C4-2B (cell line): ENCODE measurements at regions not wholly inside any gene's neighbourhood (a gene's known extent, or its start where the extent isn't known, plus 50 kb on each side); places are given as distances from the start of the nearest gene placed in this dataset.

Experiments
- H3K27ac ChIP-seq: fragments of 450-650 bp; 2 replicates; pipeline ENCODE4 v1.5.1; 2017
- ZFX ChIP-seq: fragments of 450-650 bp; IDR thresholded peaks from 2 replicates; pipeline ENCODE4 v1.6.1; 2017
- TF ChIP-seq, protein P1 (sequence below): fragments of 450-650 bp; conservative IDR thresholded peaks from 2 replicates; pipeline ENCODE4 v1.5.1; 2017; ENCODE audit warnings: mild to moderate bottlenecking

DNA sequence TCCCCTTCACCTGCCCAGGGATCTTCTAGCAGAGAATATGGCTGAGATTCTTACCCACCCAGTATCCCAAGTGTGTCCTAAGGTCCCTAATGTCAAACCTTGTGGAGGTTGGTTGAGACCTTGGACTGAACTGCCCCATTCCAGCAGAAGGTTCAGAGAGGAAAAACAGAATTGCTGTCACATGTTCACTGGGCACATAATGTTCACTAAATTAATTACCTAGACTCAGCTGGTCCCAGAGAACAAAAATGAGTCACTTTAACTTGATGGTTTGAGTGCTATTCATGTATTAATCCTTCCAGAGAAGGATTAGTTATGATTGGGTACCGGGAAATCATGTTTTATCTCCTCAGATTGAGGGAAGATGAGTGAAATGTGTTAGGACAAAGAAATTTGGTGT lies 171.3 kb upstream of the GADL1 start:
- H3K27ac ChIP-seq: no peak overlapping the region
- TF ChIP-seq, protein P1, sequence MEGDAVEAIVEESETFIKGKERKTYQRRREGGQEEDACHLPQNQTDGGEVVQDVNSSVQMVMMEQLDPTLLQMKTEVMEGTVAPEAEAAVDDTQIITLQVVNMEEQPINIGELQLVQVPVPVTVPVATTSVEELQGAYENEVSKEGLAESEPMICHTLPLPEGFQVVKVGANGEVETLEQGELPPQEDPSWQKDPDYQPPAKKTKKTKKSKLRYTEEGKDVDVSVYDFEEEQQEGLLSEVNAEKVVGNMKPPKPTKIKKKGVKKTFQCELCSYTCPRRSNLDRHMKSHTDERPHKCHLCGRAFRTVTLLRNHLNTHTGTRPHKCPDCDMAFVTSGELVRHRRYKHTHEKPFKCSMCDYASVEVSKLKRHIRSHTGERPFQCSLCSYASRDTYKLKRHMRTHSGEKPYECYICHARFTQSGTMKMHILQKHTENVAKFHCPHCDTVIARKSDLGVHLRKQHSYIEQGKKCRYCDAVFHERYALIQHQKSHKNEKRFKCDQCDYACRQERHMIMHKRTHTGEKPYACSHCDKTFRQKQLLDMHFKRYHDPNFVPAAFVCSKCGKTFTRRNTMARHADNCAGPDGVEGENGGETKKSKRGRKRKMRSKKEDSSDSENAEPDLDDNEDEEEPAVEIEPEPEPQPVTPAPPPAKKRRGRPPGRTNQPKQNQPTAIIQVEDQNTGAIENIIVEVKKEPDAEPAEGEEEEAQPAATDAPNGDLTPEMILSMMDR: no peak
- TF ChIP-seq ZFX: no peak

DNA sequence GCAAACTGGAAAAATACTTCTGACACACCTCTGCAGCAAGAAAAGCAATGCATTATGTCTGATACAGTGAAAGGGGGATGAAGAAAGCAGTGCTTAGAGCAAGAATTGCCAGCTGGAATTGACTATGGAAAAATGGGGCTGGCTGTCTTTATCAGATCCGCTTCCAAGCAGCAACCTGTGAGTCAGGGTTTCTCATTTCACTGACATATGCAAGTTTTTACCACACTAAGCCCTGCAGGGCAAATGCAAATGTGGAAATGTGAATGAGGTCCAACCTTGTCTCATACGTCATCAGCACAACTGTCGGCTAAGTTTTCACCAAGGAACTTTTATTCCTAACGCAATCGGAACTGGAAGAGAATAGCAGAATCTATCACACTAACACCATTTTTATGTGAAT lies 172.5 kb upstream of the GADL1 start:
- TF ChIP-seq ZFX: no peak
- TF ChIP-seq, protein P1: no peak
- no peak overlapping the region for H3K27ac ChIP-seq

DNA sequence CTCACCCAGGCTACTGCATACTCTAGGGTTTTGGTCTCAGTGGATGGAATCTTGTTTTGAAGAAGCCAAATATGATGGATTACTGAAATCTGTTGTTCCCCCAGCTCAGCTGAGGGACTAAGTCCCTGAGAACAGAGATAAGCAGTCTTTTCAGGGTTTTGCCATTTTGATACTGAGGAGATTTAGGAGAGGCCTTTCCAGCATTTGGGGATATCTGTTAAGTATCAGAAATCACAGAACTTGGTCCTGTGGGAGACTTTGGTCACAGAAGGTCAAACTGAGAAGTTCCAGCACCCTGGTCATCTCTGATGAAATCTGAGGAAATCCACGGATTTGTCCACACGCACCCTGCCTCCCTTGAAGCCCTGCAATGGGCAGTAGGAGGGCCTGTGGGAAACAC lies 181.0 kb upstream of the GADL1 start:
- no peak for TF ChIP-seq ZFX
- TF ChIP-seq, protein P1: no peak
- H3K27ac ChIP-seq: no peak overlapping the region

DNA sequence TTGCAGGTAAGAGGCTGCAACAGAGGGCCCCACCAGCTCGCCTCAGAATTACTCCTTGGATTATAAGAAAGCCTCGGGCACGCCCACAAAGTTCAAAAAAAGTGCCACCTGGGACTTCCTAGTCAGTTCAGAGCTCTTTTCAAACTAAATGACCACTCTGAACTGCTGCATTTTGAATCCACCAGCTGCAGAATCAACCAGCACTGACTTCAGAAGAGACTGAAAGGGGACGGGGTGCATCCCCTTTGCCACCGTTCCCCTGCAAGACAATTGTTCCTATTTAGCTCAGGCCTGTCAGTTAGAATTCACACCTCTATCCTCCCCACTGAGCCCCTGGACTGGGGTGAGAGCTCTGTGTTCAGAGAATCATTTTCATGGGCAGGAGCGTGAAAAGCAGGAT lies 181.4 kb upstream of the GADL1 start:
- no peak for TF ChIP-seq ZFX
- TF ChIP-seq, protein P1: no peak

DNA sequence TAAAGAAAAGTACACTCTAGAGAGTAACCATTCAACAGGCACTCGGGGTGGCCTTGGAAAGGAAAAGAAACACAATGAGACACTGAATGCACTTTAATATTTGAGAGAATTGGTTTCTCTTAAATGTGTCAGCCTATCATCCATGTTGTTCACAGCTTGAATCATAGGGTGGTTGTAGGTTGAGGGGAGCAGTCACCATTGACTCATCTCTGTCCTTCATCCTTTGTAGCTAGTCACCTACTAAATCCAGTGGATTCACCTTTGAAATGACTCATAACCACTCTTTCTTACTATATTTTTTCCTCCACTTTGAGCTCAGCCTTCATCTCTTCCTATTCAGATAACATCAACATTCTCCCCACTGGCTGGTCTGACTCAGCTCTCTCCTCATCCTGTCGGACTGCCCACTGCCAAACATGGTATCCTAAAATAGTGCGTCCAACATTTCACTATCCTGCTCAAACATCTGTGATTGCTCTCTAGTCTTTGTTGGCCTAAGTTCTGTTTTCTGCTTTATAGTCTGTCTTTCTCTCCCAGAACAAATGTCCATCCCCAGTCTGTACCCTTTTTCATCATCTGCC lies 182.7 kb upstream of the GADL1 start:
- H3K27ac ChIP-seq: no peak overlapping the region
- TF ChIP-seq, protein P1: no peak
- no peak for TF ChIP-seq ZFX

More for the DNA sequence above, 181.4 kb upstream of the GADL1 start:
- H3K27ac ChIP-seq: no peak overlapping the region

DNA sequence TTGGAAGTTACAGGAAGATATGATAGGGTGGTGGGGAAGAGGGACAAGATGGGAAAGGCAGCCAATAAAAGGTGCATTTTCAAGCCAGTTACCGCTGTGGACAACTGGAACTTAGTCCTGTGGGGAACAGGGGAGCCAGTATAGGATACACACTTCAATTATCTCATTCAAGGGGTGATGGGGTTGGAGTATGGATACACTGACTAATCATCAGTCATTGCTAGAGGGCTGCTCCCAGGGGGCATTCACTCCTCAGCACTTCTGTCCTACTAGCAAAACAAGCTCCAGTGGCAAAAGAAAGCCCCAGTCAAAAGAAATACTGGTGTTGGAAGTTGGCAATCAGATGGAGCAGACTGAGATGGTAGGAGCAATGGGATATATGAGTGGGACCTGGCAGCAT lies 183.4 kb upstream of the GADL1 start:
- TF ChIP-seq ZFX: no peak
- TF ChIP-seq, protein P1: no peak
- H3K27ac ChIP-seq: no peak overlapping the region

DNA sequence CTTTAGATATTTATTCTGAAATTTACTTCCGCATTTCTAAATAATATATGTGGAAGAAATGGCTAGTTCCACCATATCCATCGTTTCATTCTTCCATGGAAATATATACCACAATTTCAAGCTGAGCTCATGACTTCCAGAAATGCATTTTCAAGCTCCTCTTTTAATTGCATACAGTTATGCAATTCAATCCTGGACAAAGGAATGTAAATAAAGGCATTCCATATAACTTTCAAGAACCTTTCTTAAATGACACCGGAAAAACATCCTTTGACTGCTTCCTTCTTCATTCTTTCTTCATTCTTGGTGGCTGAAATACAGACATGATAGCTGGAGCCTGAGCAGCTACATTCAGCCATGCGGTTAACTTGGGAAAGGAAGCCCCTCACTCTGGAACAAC lies 185.2 kb upstream of the GADL1 start:
- no peak for TF ChIP-seq ZFX
- TF ChIP-seq, protein P1: no peak
- no peak overlapping the region for H3K27ac ChIP-seq
